HG02610 (cell line): ENCODE measurements at regions not wholly inside any gene's neighbourhood (a gene's known extent, or its start where the extent isn't known, plus 50 kb on each side); places are given as distances from the start of the nearest gene placed in this dataset.
"Not testable (repeated sequence)": the region's sequence is repeated elsewhere in the genome, so short reads cannot be mapped to it uniquely, and the experiment has no call there.

Experiments used
- ATAC-seq: cut with Tn5 transposase; IDR thresholded peaks from one replicate; pipeline ENCODE4 v1.9.1; 2021; ENCODE audit warnings: mild to moderate bottlenecking, moderate library complexity; ENCODE audit not compliant: unreplicated experiment

- ATAC-seq = no peak
Observed at GRCh38 chrX:123013141-123013540, 170.9 kb upstream of the GRIA3 start.

- no peak for ATAC-seq
Observed at GRCh38 chrX:123036401-123036800, 147.7 kb upstream of the GRIA3 start.

DNA sequence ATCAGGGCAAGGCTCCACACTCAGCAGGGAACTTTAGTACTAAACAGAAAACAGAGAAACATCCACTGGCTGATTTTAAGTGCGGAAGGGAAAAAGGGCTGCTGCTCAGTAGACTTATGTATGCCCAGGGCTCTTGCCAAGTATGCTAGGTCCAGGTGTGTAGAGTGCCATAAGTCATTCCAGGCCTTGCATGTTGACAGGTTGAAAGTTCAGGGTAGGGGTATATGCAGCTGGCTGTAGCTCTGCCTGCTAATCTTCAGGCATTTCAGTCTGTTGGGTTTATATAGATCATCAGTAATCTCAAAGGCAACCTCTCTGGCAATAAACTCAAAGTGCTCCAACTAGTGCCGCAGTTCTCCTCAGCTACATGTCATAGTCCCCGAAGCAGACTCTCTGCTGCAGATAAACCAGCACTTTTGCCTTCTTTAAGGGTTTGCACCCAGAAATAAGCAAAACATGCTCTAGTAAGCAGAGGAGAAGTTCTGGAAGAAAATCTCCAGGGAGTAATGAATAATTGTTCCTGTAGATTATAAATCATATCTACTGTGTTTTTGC is 134.9 kb upstream of the GRIA3 start:
- ATAC-seq = no peak

GRCh38 chrX:123060986-123061385 is 123.1 kb upstream of the GRIA3 start:
- ATAC-seq = no peak

- ATAC-seq = no peak
Observed at GRCh38 chrX:123064053-123064452, 120.0 kb upstream of the GRIA3 start.

DNA sequence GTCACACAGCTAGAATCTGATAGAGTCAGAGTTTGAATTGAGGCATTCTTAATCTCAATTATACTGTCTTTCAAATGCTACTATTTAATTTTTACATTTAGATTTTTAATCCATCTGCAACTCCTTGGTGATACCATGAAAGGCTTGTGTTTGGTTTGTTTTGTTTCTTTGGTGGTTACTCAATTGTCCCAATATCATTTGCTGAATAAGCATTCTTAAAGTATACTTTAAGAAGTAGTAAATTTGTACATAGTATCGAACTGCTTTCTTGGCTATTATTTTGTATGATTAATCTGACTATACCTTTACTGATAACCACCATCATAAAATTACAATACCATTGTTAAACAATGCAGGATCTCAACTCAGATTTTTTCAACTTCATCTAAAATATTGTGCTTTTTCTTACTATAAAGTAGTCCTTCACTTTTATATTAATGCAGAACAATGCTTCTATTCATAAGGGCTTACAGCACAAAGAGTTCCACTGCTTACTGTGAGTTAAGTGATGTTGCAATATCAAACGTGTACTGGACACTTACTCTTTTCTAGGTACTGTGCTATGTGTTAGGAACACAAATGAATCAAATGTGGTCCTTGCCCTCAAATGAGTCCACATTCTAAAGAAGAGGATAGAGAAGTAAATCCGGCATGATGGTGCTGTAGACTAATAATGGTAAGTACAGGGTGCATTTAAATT is 111.2 kb upstream of the GRIA3 start:
- ATAC-seq = no peak

GRCh38 chrX:123075947-123076561 is 108.0 kb upstream of the GRIA3 start:
- no peak for ATAC-seq

DNA sequence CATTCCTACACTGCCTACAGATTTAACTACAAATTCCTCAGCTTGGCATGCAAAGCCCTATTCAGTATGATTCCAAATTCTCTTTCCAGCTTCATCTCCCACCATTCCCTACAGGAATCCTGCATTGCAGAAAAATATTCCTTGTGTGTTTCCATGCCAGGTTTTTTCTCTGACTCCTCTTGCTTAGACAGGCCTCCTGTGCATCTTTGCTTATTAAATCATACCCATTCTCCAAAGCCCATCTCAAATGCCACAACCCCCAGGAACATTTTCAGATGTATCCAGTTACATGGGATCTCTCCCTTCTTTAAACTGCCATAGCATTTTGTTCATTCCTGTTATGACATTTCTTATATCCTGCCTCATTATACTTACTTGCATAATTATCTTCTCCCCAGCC is 106.4 kb upstream of the GRIA3 start:
- ATAC-seq = no peak

- ATAC-seq = no peak
Observed at GRCh38 chrX:123080065-123080464, 104.0 kb upstream of the GRIA3 start.

DNA sequence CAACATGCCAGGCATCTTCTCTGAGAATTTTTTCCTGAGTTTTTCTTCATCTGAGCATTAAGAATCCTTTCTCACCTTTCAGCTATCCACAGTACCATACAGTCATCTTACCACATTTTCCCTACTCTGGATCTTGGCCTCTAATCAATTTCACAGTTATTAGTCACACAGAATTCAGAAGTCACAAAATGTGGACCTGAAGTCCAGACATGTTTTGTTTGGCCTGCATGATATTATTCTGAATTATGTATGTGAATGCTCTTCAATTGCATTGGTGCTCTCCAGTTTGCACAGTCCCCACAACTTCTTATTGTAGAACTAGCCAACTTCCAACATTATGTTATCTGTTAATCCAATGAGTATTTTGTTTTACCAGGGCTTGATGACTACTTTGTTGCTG is 102.3 kb upstream of the GRIA3 start:
- ATAC-seq = no peak

DNA sequence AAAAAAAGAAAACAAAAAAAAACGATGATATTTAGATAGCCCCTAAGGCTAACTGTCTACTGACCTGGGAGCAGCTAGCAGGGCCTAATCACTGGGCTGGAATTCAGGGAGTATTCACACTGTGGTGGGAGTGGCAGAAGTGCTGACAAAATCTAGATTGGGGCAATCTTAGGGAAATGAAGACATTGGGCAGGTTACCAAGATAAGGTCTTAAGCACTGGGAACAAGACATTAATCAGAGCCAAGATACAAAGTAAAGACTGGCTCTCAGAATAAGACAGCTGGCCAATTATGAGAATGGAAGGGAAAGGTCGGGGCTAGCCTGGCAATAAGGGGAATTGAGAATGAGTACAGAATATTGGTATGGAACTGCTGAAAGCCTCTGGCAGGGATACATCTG is 100.2 kb upstream of the GRIA3 start:
- no peak for ATAC-seq

DNA sequence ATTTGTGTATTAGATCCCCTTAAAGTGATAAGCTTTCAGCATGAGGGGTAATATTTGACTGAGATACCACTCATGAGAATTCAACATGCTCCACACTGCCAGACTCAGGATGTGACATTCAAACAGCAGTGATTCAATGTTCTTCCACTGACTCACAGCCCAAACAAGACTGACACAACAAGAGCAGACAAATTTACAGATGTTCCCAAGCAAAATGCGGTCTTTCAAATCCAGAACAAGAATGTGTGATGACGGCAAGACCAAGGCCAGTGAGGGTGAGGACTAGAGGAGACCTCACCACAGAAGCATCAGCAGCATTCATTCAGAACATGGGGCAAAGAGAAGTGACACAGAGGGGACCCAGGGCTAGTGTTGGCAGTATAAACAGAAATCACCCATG is 99.3 kb upstream of the GRIA3 start:
- ATAC-seq = no peak

GRCh38 chrX:123085311-123085940 is 98.7 kb upstream of the GRIA3 start:
- no peak for ATAC-seq

- ATAC-seq = no peak
Observed at GRCh38 chrX:123086768-123087167, 97.3 kb upstream of the GRIA3 start.

- ATAC-seq = no peak
Observed at GRCh38 chrX:123087326-123087725, 96.8 kb upstream of the GRIA3 start.

DNA sequence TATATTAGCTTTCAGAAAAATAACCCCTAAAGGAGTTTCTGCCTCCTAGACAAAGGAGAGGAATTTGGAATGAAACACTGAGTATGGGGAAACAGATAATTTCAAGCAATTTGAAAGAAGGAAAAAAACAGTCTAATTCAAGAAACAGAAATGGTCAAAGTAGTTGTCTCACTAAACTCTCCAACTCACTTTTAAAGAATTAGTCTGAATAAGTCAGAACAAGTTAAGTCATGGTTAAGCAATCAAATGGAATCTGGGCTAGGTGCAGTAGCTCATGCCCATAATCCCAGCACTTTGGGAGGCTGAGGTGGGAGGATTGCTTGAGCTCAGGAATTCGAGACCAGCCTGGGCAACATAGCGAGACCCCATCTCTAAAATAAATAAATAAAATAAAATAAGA is 95.7 kb upstream of the GRIA3 start:
- no peak for ATAC-seq

DNA sequence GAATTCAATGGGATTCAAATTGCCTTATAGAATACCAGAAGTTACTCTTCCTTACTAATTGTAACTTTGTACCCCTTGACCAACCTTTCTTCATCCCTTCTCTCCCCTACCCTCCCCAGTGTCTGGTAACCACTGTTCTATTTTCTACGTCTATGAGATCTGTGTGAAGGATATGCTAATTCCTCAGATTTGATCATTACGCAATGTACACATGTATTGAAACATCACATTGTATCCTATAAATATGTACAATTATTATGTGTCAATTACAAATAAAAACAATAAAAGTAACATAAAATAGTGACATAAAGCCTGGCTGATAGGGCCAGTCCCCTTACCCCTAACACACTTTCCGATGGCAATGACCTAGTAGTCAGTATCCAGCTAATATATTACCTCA is 95.1 kb upstream of the GRIA3 start:
- ATAC-seq = no peak

DNA sequence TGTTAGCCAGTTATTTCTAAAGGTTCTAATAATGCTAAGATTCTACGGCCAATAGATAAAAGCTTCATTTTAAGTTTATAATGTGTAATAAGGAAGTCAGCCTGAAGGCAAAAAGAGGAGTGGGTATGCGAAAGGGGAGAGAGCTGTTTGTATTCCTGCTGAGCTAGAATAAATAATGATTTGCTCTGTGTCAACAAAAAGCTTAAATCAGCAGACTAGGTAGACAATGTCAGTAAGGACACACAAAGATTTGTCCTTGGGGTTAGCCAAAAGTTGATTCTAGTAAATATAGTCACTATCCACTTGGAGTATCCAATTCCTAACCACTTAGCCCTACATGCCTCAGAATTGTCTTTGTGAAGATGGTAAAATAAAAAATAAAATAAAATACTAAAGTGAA is 90.3 kb upstream of the GRIA3 start:
- ATAC-seq = no peak

DNA sequence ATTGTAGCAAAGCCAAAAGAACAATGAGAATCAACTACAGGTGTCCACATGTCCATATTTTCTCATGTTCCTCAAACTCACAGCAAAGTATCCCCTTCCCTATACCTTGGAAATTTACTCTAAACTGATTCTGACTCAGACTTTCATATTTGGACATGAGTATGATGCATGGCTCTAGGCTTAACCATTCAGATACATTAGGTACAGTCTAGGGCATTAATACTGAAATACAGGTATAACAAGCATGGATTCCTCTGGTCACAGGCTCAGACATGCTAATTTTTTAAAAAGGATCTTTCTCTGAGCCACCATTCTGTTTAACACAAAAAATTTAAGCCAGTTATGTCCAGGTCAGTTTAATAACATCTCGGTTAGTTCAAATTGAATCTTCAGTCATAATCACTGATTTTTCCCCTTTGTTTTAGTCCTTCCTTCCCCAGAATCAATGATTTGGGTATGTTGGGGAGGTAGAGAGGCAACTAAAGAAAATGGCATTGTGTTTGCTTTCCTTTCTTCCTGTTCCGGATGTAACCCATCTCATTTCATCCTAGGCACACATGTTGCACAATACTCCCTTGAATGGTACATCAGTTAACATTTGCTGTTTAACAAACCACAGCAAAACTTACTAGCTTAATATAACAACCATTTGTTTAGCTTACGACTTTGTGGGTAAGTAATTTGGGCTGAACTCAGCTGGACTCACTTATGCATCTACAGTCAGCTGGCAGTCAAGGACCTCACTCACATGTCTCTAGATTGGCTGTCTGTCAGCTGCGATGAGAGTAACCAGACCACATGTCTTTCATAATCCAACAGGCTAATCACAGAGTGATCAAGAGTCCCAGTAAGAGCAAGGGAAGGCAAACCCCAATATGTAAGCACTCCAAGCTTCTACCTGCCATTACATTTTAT is 75.3 kb upstream of the GRIA3 start:
- ATAC-seq = no peak

- ATAC-seq = no peak
Observed at GRCh38 chrX:123121241-123121640, 62.8 kb upstream of the GRIA3 start.

DNA sequence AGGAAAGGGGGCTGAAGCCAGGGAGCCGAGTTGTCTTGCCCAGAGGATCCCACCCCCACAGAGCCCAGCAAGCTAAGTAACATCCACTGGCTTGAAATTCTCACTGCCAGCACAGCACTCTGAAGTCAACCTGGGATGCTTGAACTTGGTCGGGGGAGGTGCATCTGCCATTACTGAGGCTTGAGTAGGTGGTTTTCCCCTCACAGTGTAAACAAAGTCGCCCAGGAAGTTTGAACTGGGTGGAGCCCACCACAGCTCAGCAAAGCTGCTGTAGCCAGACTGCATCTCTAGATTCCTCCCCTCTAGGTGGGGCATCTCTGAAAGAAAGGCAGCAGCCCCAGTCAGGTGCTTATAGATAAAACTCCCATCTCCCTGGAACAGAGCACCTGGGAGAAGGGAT is 54.3 kb upstream of the GRIA3 start:
- ATAC-seq = not testable (repeated sequence)
